ENCODE measurements at regions not wholly inside any gene's neighbourhood (a gene's known extent, or its start where the extent isn't known, plus 50 kb on each side); places are given as distances from the start of the nearest gene placed in this dataset.
A peak's percentile ranks its signal among the peaks of the same experiment; 100 is the strongest.

DNA sequence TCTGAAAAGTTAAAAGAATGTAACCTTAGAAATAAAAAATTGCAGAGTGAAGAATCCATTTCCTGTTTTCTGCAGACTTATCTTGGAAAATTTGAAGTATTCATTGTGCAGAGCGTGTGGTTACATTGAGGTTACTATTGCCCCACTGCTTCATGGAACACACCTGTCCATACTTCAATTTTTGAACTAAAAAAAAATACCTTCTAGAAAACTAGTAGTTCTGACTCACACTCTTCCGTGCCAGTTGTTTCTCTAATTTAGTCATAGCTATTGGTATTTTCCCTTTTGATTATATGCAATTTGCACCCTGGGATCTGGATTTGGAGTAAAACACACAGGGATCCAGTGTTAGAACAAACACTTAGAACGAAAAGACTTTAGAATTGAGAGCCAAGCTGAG, 111.8 kb upstream of the LYSMD4 start:
- no peaks in the 10 kb centered on the region for H3K27me3 ChIP-seq (ENCODE audit: control insufficient read depth in 2 of 2, insufficient read depth in 2 of 2, low read length in 2 of 2)
- Mint-ChIP-seq H3K4me3 (peak overlapping the region in 1 of 10 donors; percentile 10), H3K27me3 (no peaks in the 10 kb centered on the region), H3K9me3 (no peaks in the 10 kb centered on the region), H3K27ac (peak overlapping the region in 1 of 9 donors; percentile 34), H3K36me3 (peaks cover 0 to 8% (median 2%) of the 10 kb centered on the region in 5 donors), H3K4me1 (peaks cover 0 to 11% (median 5%) of the 10 kb centered on the region in 7 donors)
- no peaks in the 10 kb centered on the region for H3K9me3 ChIP-seq (ENCODE audit: control insufficient read depth in 2 of 3, low read length in 3 of 3)
- no peaks in the 10 kb centered on the region for H3K4me1 ChIP-seq (ENCODE audit: control insufficient read depth in 2 of 2, insufficient read depth in 2 of 2, low read length in 2 of 2)
- no peak overlapping the region for H3K4me3 ChIP-seq (ENCODE audit: low read length)
- H3K36me3 ChIP-seq (ENCODE audit: control insufficient read depth in 2 of 3, insufficient read depth in 3 of 3, low read length in 3 of 3) = no peaks in the 10 kb centered on the region
- DNase-seq (no peak), ATAC-seq (no peak)
- no peak overlapping the region for H3K27ac ChIP-seq (ENCODE audit: low read depth, low read length)
- CTCF ChIA-PET = interaction anchor here (0.7 kb wide), 1 partner anchor 326 kb away, joined by 3 read pairs; no protein-coding TSS in a partner anchor
- POLR2A ChIA-PET = interaction anchor here (0.6 kb wide), 1 partner anchor 1677 kb away, joined by 4 read pairs; no protein-coding TSS in a partner anchor
- intact Hi-C loops (cut with micrococcal nuclease) = no loop called here

DNA sequence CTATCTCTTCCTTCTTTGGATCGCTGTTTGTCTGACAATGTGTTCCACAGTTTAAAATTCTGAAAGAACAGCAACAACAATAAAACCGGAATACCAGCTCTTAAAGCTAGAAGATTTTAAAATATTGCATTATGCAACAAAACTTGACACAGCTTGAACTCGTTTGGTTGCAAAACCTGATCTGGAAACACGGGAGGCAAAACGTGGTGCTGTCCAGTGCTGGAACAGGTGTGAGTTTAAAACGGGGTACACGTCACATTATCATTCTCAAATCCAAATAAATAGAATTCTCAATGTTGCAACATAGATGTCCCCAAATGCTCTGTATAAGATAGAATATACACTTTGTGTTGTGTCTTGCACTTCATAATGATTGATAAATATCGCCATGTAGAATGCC, 110.9 kb upstream of the LYSMD4 start:
- no peaks in the 10 kb centered on the region for H3K9me3 Mint-ChIP-seq
- H3K4me1 Mint-ChIP-seq = peaks cover 0 to 11% (median 5%) of the 10 kb centered on the region in 7 donors
- ChIA-PET POLR2A (no interaction called here), CTCF (no interaction called here)
- H3K9me3 ChIP-seq (ENCODE audit: control insufficient read depth in 2 of 3, low read length in 3 of 3) = no peaks in the 10 kb centered on the region
- no peak overlapping the region for H3K4me3 ChIP-seq (ENCODE audit: low read length)
- no peak overlapping the region for H3K27ac ChIP-seq (ENCODE audit: low read depth, low read length)
- intact Hi-C loops (cut with micrococcal nuclease) = no loop called here
- DNase-seq = no peak
- no peak overlapping the region for H3K27ac Mint-ChIP-seq
- no peaks in the 10 kb centered on the region for H3K27me3 Mint-ChIP-seq
- H3K27me3 ChIP-seq (ENCODE audit: control insufficient read depth in 2 of 2, insufficient read depth in 2 of 2, low read length in 2 of 2) = no peaks in the 10 kb centered on the region
- H3K4me3 Mint-ChIP-seq = no peak overlapping the region
- peaks cover under 1 to 14% (median 3%) of the 10 kb centered on the region in 5 donors for H3K36me3 Mint-ChIP-seq
- no peak for ATAC-seq
- H3K4me1 ChIP-seq (ENCODE audit: control insufficient read depth in 2 of 2, insufficient read depth in 2 of 2, low read length in 2 of 2) = no peaks in the 10 kb centered on the region
- no peaks in the 10 kb centered on the region for H3K36me3 ChIP-seq (ENCODE audit: control insufficient read depth in 2 of 3, insufficient read depth in 3 of 3, low read length in 3 of 3)

DNA sequence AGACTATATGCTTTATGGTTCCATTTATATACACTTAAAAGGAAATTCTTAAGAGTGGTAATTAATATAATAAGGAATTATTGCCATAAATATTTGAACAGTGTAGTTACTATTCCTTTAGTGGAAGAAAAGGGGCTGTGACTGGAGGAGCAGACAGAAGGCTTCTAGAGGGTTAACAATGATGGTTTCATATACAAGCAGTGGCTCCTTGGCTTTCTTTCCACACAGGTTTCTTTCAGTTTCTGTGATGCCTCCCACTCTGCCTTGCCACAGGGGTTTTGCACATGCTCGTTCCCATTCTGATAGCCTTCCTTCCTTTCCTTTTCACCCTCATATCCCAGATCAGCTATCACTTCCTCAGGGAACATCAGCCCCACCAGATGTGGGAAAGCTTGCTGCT, 108.8 kb upstream of the LYSMD4 start:
- H3K27ac Mint-ChIP-seq = peak overlapping the region in 1 of 9 donors; percentile 9
- H3K36me3 ChIP-seq (ENCODE audit: control insufficient read depth in 2 of 3, insufficient read depth in 3 of 3, low read length in 3 of 3) = peaks cover 0 to 4% (median 0%) of the 10 kb centered on the region in 3 experiments
- H3K27me3 Mint-ChIP-seq = no peaks in the 10 kb centered on the region
- ChIA-PET CTCF (no interaction called here), POLR2A (no interaction called here)
- intact Hi-C loops (cut with micrococcal nuclease) = no loop called here
- no peaks in the 10 kb centered on the region for H3K9me3 ChIP-seq (ENCODE audit: control insufficient read depth in 2 of 3, low read length in 3 of 3)
- H3K4me3 Mint-ChIP-seq = no peak overlapping the region
- no peaks in the 10 kb centered on the region for H3K9me3 Mint-ChIP-seq
- H3K4me3 ChIP-seq (ENCODE audit: low read length) = no peak overlapping the region
- H3K36me3 Mint-ChIP-seq = peaks cover 8 to 26% (median 13%) of the 10 kb centered on the region in 5 donors
- H3K4me1 Mint-ChIP-seq = peaks cover 0 to 11% (median 5%) of the 10 kb centered on the region in 7 donors
- H3K27me3 ChIP-seq (ENCODE audit: control insufficient read depth in 2 of 2, insufficient read depth in 2 of 2, low read length in 2 of 2) = no peaks in the 10 kb centered on the region
- DNase-seq = peak in 1 of 9 donors; percentile 22
- H3K4me1 ChIP-seq (ENCODE audit: control insufficient read depth in 2 of 2, insufficient read depth in 2 of 2, low read length in 2 of 2) = no peaks in the 10 kb centered on the region
- H3K27ac ChIP-seq (ENCODE audit: low read depth, low read length) = no peak overlapping the region
- ATAC-seq = no peak

DNA sequence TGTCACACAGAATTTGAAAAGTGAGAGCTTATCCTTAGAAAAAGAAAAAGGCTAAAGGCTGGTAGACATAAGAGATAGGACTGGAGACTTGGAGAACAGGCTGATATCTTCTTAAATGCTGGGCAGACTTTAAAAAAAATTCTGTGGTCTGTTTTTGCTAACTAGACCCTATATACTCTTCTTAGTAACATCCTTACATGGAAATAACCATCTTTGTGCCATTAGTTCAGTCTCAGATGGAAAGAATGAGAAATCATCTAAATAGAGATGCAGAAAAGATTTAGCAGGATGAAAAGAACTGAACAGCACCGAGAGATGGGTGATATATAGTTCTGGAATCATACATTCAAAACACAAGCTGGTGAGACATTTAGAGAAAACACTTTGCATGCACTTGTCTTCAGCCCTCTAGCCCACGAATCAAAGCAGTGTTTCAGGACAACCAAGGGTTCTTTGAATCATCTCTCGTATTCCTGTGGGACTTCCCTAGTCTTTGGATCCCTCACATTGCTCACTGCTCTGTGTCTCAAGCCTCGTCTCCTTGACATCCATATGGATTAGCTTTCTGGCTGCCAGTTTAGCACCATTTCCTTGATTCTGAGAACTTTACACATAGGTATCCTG, 93.0 kb upstream of the LYSMD4 start:
- no peak for ATAC-seq
- peaks cover 0 to 19% (median 0%) of the 10 kb centered on the region in 7 donors for H3K4me1 Mint-ChIP-seq

DNA sequence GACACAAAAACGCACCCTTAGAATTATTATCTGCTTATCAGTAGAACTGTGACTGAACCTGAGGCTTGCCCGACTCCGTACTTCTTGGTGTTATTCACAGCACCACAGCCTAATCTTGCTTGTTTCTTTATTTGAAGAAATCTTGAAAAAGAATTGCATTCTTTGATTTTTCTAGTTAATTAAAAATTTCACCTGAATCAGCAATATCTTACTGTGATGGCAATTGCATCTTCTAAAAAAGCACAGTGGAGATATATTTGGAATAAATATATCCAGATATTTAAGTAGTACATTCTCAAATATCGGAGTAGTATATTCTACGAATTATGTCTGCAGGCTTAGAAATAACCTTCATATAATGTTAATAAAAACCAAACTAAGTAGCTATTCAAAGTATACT, 90.1 kb upstream of the LYSMD4 start:
- Histone ChIP-seq H3K9me3 (ENCODE audit: control insufficient read depth in 2 of 3, low read length in 3 of 3) (no peaks in the 10 kb centered on the region), H3K4me3 (ENCODE audit: low read length) (no peak overlapping the region), H3K27me3 (ENCODE audit: control insufficient read depth in 2 of 2, insufficient read depth in 2 of 2, low read length in 2 of 2) (no peaks in the 10 kb centered on the region), H3K27ac (ENCODE audit: low read depth, low read length) (no peak overlapping the region), H3K4me1 (ENCODE audit: control insufficient read depth in 2 of 2, insufficient read depth in 2 of 2, low read length in 2 of 2) (no peaks in the 10 kb centered on the region), H3K36me3 (ENCODE audit: control insufficient read depth in 2 of 3, insufficient read depth in 3 of 3, low read length in 3 of 3) (no peaks in the 10 kb centered on the region)
- Mint-ChIP-seq H3K9me3 (peaks cover 0 to 11% (median 6%) of the 10 kb centered on the region in 11 donors), H3K4me1 (peaks cover 0 to 22% (median 0%) of the 10 kb centered on the region in 7 donors), H3K27ac (no peak overlapping the region), H3K27me3 (no peaks in the 10 kb centered on the region), H3K4me3 (no peak overlapping the region), H3K36me3 (peaks cover 17 to 61% (median 54%) of the 10 kb centered on the region in 5 donors)
- ATAC-seq (no peak), DNase-seq (no peak)
- ChIA-PET POLR2A (no interaction called here), CTCF (no interaction called here)
- intact Hi-C loops (cut with micrococcal nuclease) = no loop called here

More for the DNA sequence above, 93.0 kb upstream of the LYSMD4 start:
- no peak overlapping the region for H3K4me3 Mint-ChIP-seq
- H3K36me3 Mint-ChIP-seq = peaks cover 14 to 58% (median 54%) of the 10 kb centered on the region in 5 donors
- Histone ChIP-seq H3K27ac (ENCODE audit: low read depth, low read length) (no peak overlapping the region), H3K27me3 (ENCODE audit: control insufficient read depth in 2 of 2, insufficient read depth in 2 of 2, low read length in 2 of 2) (no peaks in the 10 kb centered on the region), H3K9me3 (ENCODE audit: control insufficient read depth in 2 of 3, low read length in 3 of 3) (no peaks in the 10 kb centered on the region), H3K36me3 (ENCODE audit: control insufficient read depth in 2 of 3, insufficient read depth in 3 of 3, low read length in 3 of 3) (no peaks in the 10 kb centered on the region), H3K4me1 (ENCODE audit: control insufficient read depth in 2 of 2, insufficient read depth in 2 of 2, low read length in 2 of 2) (no peaks in the 10 kb centered on the region), H3K4me3 (ENCODE audit: low read length) (no peak overlapping the region)
- intact Hi-C loops (cut with micrococcal nuclease) = no loop called here
- no peak for DNase-seq
- H3K9me3 Mint-ChIP-seq = peaks cover 0 to 18% (median 9%) of the 10 kb centered on the region in 11 donors
- no peaks in the 10 kb centered on the region for H3K27me3 Mint-ChIP-seq
- no peak overlapping the region for H3K27ac Mint-ChIP-seq
- POLR2A ChIA-PET = no interaction called here
- CTCF ChIA-PET = no interaction called here

DNA sequence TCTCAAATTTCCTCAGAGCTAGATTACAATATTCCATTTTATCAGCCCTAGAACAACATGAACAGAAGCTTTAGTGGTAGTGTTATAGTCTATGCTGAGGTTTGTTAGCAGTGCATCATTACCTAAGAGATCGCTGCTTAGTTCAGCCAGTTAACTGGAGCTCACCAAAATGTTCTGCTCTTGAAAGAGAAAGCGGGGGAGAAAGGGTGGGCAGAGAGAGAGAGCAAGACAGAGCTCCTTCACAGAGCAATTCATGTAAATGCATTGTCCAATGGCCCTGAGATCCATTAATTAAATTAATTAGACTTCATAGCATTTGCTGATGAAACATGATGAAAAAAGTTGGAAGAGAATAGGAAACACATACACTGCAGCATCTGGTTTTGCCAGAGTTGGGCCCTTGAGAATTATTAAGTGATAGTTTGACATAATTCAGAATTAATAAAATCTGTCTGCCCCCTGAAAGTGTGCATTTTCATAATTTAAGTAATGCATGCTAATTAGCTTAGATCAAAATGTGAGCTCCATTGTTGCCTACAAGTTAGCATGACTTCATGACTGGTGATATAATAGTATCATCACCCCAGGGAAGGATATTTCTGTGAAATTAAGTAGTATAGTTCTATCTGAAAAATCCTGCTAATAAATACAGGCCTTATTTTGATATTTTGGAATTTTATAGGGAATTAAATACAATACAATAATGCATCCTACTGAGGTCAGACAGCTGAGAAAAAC, 86.9 kb upstream of the LYSMD4 start:
- Mint-ChIP-seq H3K27me3 (no peaks in the 10 kb centered on the region), H3K4me3 (no peak overlapping the region), H3K9me3 (peaks cover 0 to 4% (median 0%) of the 10 kb centered on the region in 11 donors), H3K27ac (no peak overlapping the region), H3K36me3 (peaks cover 17 to 55% (median 44%) of the 10 kb centered on the region in 5 donors), H3K4me1 (peaks cover 0 to 6% (median 0%) of the 10 kb centered on the region in 7 donors)
- POLR2A ChIA-PET = no interaction called here
- no peaks in the 10 kb centered on the region for H3K4me1 ChIP-seq (ENCODE audit: control insufficient read depth in 2 of 2, insufficient read depth in 2 of 2, low read length in 2 of 2)
- H3K27ac ChIP-seq (ENCODE audit: low read depth, low read length) = no peak overlapping the region
- no peak for ATAC-seq
- no peaks in the 10 kb centered on the region for H3K27me3 ChIP-seq (ENCODE audit: control insufficient read depth in 2 of 2, insufficient read depth in 2 of 2, low read length in 2 of 2)
- CTCF ChIA-PET = no interaction called here
- no peak for DNase-seq
- intact Hi-C loops (cut with micrococcal nuclease) = loop anchor here in 1 of 2 donors (10.0 kb wide), 1 partner anchor 765 kb away; no protein-coding TSS in a partner anchor
- H3K4me3 ChIP-seq (ENCODE audit: low read length) = no peak overlapping the region
- H3K9me3 ChIP-seq (ENCODE audit: control insufficient read depth in 2 of 3, low read length in 3 of 3) = no peaks in the 10 kb centered on the region
- peaks cover 0 to 3% (median 0%) of the 10 kb centered on the region in 3 experiments for H3K36me3 ChIP-seq (ENCODE audit: control insufficient read depth in 2 of 3, insufficient read depth in 3 of 3, low read length in 3 of 3)
